OCI-LY7 (cell line): ENCODE measurements at regions not wholly inside any gene's neighbourhood (a gene's known extent, or its start where the extent isn't known, plus 50 kb on each side); places are given as distances from the start of the nearest gene placed in this dataset.

Experiments used
- BruUV-seq: library from RNA; stranded (reverse); fragments of 400-500 nt; replicated peaks from 2 replicates; lab custom pipeline; 2021; lab: Mats Ljungman, UMichigan
- CTCF ChIA-PET: fragments of 300-600 bp; sonication (Branson Sonifier 250); formaldehyde crosslinking; loops from one replicate; lab custom pipeline; 2022; ENCODE audit warnings: antibody characterized with exemption; ENCODE audit not compliant: unreplicated experiment; lab: Charles Lee
- POLR2A ChIA-PET: fragments of 300-600 bp; sonication (Branson Sonifier 250); formaldehyde crosslinking; loops from one replicate; lab custom pipeline; 2022; ENCODE audit warnings: antibody characterized with exemption; lab: Charles Lee
- DNase-seq: peaks from one replicate; pipeline ENCODE4 v3.0.0-alpha.2; 2015; ENCODE audit warnings: low spot score
- H2AFZ ChIP-seq: fragments of 200-600 bp; sonication (generic), shearing (Covaris generic); 2 replicates; pipeline ENCODE4 v1.6.1; 2014; ENCODE audit warnings: mild to moderate bottlenecking, antibody characterized with exemption, low read length, moderate library complexity
- H3K27ac ChIP-seq: fragments of 200-600 bp; sonication (generic); 2 replicates; pipeline ENCODE4 v1.5.1; 2014; ENCODE audit warnings: mixed run types, low read depth, mild to moderate bottlenecking, moderate library complexity, low read length, inconsistent platforms; ENCODE audit not compliant: poor library complexity, severe bottlenecking
- H3K36me3 ChIP-seq: fragments of 200-600 bp; sonication (generic); 2 replicates; pipeline ENCODE4 v1.6.1; 2014; ENCODE audit warnings: mild to moderate bottlenecking, antibody characterized with exemption, low read length, moderate library complexity, mixed read lengths; ENCODE audit not compliant: insufficient read depth
- H3K4me1 ChIP-seq: fragments of 200-600 bp; sonication (generic); 2 replicates; pipeline ENCODE4 v1.5.1; 2014; ENCODE audit warnings: mild to moderate bottlenecking, low read length; ENCODE audit not compliant: insufficient read depth, poor library complexity, severe bottlenecking
- H3K4me2 ChIP-seq: fragments of 200-600 bp; sonication (generic); 2 replicates; pipeline ENCODE4 v1.6.1; 2014; ENCODE audit warnings: mild to moderate bottlenecking, low read length
- H3K4me3 ChIP-seq: fragments of 200-600 bp; sonication (generic); 2 replicates; pipeline ENCODE4 v1.5.1; 2014; ENCODE audit warnings: mild to moderate bottlenecking, low read depth, low read length; ENCODE audit not compliant: poor library complexity, severe bottlenecking
- H3K79me2 ChIP-seq: fragments of 200-600 bp; sonication (generic); 2 replicates; pipeline ENCODE4 v1.6.1; 2016; ENCODE audit warnings: low read depth, mild to moderate bottlenecking, low read length, moderate library complexity, mixed read lengths; ENCODE audit not compliant: insufficient read depth
- H3K9me2 ChIP-seq: fragments of 200-600 bp; sonication (generic); 2 replicates; pipeline ENCODE4 v1.6.1; 2016; ENCODE audit warnings: mild to moderate bottlenecking, low read length, mixed read lengths; ENCODE audit not compliant: insufficient read depth
- H3K9me3 ChIP-seq: fragments of 200-600 bp; sonication (generic); 2 replicates; pipeline ENCODE4 v1.6.1; 2014; ENCODE audit warnings: mild to moderate bottlenecking, mixed run types, low read length, mixed read lengths
- H4K20me1 ChIP-seq: fragments of 200-600 bp; sonication (generic); 2 replicates; pipeline ENCODE4 v1.6.1; 2014; ENCODE audit warnings: mild to moderate bottlenecking, antibody characterized with exemption, low read length, moderate library complexity, mixed read lengths; ENCODE audit not compliant: insufficient read depth
- CTCF ChIP-seq: fragments of 200-600 bp; sonication (generic); conservative IDR thresholded peaks from 2 replicates; pipeline ENCODE4 v1.5.1; 2014; ENCODE audit warnings: mild to moderate bottlenecking, antibody characterized with exemption, low read length, moderate library complexity, mixed read lengths
- EZH2phosphoT487 ChIP-seq: fragments of 200-600 bp; sonication (generic); IDR thresholded peaks from 2 replicates; pipeline ENCODE4 v1.6.1; 2018; ENCODE audit warnings: low read depth, borderline replicate concordance, mild to moderate bottlenecking, mixed run types, antibody characterized with exemption, low read length, moderate library complexity, mixed read lengths
- intact Hi-C: fragments of 100-400 bp; cut with micrococcal nuclease; formaldehyde crosslinking; loops from one replicate; pipeline ENCODE4 v1.10.0; 2022; ENCODE audit not compliant: unreplicated experiment

DNA sequence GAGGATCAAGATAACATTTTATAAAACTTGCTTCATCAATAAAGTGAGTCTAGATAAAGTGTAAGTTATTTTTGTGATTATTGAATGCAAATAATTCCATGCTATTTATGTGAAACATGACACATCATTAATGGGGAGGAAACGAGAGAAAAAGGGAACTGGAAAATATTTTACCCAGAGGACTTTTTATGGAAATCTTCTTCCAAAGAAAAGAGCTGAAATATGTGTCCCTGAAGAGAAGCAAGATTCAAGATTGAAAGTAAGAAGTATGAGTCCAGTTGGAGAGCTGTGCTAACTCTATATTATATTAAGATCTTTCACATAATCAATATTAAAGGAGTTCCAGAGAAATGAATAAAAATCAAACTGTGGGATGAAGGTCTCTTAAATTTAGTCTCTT is 1361.8 kb downstream of the GATA3 start:
- Histone ChIP-seq H3K4me2 (no peak overlapping the region), H3K27ac (no peak overlapping the region), H4K20me1 (no peaks in the 10 kb centered on the region), H3K4me3 (no peak overlapping the region), H3K36me3 (no peaks in the 10 kb centered on the region), H3K9me3 (no peaks in the 10 kb centered on the region), H3K4me1 (no peaks in the 10 kb centered on the region), H2AFZ (no peak overlapping the region), H3K79me2 (no peaks in the 10 kb centered on the region), H3K9me2 (no peaks in the 10 kb centered on the region)
- BruUV-seq: no TSS peak
- no peak for DNase-seq
- TF ChIP-seq CTCF (no peak), EZH2phosphoT487 (no peak)
- POLR2A ChIA-PET: no interaction called here
- CTCF ChIA-PET: no interaction called here
- intact Hi-C loops: no loop called here

DNA sequence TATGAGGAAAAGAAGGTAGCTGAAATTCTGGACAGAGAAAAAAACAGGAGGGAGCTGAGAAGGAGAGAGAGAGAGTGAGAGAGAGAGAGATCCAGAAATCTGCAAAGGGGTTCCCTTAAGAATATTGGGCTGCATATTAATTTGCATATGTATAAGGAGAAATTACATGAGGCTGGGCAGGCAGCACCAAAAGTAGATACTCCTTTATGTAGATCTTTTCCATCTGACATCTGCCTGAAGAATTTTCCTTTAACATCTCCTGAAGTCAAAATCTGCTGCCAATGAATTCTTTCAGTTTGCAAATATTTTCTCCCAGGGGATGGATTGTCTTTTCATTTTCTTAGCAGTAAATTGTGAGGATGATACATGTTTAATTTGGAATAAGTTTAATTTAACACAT is 1365.3 kb downstream of the GATA3 start:
- DNase-seq: no peak
- no peaks in the 10 kb centered on the region for H3K9me2 ChIP-seq
- H3K4me2 ChIP-seq: no peak overlapping the region
- H3K4me1 ChIP-seq: no peaks in the 10 kb centered on the region
- ChIA-PET CTCF (no interaction called here), POLR2A (no interaction called here)
- H3K36me3 ChIP-seq: no peaks in the 10 kb centered on the region
- H3K9me3 ChIP-seq: peaks cover 2% of the 10 kb centered on the region; the same call in 1 of the 2 replicates
- TF ChIP-seq EZH2phosphoT487 (no peak), CTCF (no peak)
- no peaks in the 10 kb centered on the region for H3K79me2 ChIP-seq
- intact Hi-C loops: no loop called here
- H4K20me1 ChIP-seq: no peaks in the 10 kb centered on the region
- H3K4me3 ChIP-seq: no peak overlapping the region
- no TSS peak for BruUV-seq
- H3K27ac ChIP-seq: no peak overlapping the region
- no peak overlapping the region for H2AFZ ChIP-seq

DNA sequence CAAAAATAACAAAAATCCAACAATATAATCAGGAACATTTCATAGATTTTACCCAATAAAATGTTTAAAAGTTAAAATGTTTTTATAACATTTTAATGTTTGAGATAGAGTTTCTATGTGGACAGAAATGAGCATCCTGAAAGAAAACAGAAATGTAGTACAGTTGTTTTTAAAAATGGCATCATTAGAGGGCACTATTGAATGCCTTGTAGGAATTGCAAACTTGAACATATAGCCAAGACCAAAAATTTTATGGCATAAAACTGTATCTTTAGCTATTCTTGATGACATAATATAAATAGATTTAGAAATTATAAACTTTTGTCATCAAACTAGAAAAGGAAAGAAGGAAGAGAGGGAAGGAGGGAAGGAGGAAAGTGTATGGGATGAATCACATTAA is 1372.7 kb downstream of the GATA3 start:
- H4K20me1 ChIP-seq: no peaks in the 10 kb centered on the region
- peak; percentile 54 for TF ChIP-seq CTCF
- TF ChIP-seq EZH2phosphoT487: no peak
- DNase-seq: no peak
- ChIA-PET CTCF (no interaction called here), POLR2A (no interaction called here)
- no peak overlapping the region for H3K4me3 ChIP-seq
- intact Hi-C loops: no loop called here
- no peak overlapping the region for H3K4me2 ChIP-seq
- BruUV-seq: no TSS peak
- H3K79me2 ChIP-seq: no peaks in the 10 kb centered on the region
- no peaks in the 10 kb centered on the region for H3K4me1 ChIP-seq
- peaks cover 5% of the 10 kb centered on the region; the same call in 1 of the 2 replicates for H3K9me3 ChIP-seq
- no peaks in the 10 kb centered on the region for H3K9me2 ChIP-seq
- H3K27ac ChIP-seq: no peak overlapping the region
- no peaks in the 10 kb centered on the region for H3K36me3 ChIP-seq
- no peak overlapping the region for H2AFZ ChIP-seq
